ENCODE measurements at regions not wholly inside any gene's neighbourhood (a gene's known extent, or its start where the extent isn't known, plus 50 kb on each side); places are given as distances from the start of the nearest gene placed in this dataset.
A peak's percentile ranks its signal among the peaks of the same experiment; 100 is the strongest.

DNA sequence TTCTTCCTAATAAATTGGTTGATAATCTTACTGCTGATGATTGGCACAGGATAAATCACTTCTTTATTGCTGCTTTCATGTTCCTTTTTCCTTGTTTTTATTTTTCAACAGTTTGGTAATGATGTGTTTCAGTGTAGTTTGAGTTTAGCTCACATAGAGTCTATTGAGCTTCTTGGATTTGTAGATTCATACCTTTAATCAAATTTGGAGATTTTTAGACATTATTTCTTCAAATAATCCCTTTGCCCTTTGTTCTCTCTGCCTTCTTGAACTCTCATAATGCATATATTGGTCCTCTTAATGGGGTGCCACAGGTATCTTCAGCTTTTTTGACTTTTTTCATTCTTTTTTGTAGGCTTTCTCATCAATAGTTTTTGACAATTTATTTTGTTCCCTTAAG lies 275.3 kb downstream of the TLE4 start:
- H3K14ac ChIP-seq (ENCODE audit: low read length in 2 of 2): no peak overlapping the region
- H2BK120ac ChIP-seq (ENCODE audit: low read depth, low read length): no peak overlapping the region
- H2AK5ac ChIP-seq (ENCODE audit: low read length, severe bottlenecking): no peak overlapping the region
- no peak overlapping the region for H2BK15ac ChIP-seq (ENCODE audit: low read depth, poor library complexity, severe bottlenecking)
- no peak overlapping the region for H4K91ac ChIP-seq (ENCODE audit: low read length)
- H3K27ac ChIP-seq (ENCODE audit: low read length, poor library complexity, severe bottlenecking): no peak overlapping the region
- H2BK5ac ChIP-seq (ENCODE audit: low read depth, low read length, poor library complexity, severe bottlenecking): no peak overlapping the region
- H3K18ac ChIP-seq (ENCODE audit: low read depth in 1 of 2, low read length in 2 of 2): no peak overlapping the region
- H4K8ac ChIP-seq (ENCODE audit: low read length): no peak overlapping the region
- no peaks in the 10 kb centered on the region for H3K36me3 ChIP-seq (ENCODE audit: control insufficient read depth in 1 of 2, insufficient read depth in 2 of 2, low read depth in 1 of 2, low read length in 2 of 2)
- DNase-seq: no peak
- no peaks in the 10 kb centered on the region for H3K27me3 ChIP-seq (ENCODE audit: control insufficient read depth in 1 of 2, insufficient read depth in 1 of 2, low read length in 2 of 2)
- H2BK12ac ChIP-seq (ENCODE audit: low read length in 2 of 2): no peak overlapping the region
- H2AFZ ChIP-seq (ENCODE audit: low read depth, low read length): no peak overlapping the region
- no peak overlapping the region for H3K4me2 ChIP-seq (ENCODE audit: low read length, poor library complexity, severe bottlenecking)
- no peak overlapping the region for H3K4ac ChIP-seq (ENCODE audit: low read depth in 1 of 2, low read length in 2 of 2)
- peaks cover 64% of the 10 kb centered on the region for H3K9me3 ChIP-seq (ENCODE audit: control insufficient read depth, low read length)
- no peaks in the 10 kb centered on the region for H3K79me1 ChIP-seq (replicated peaks; ENCODE audit: low read length, poor library complexity, severe bottlenecking)
- no peaks in the 10 kb centered on the region for H3K4me1 ChIP-seq (ENCODE audit: control insufficient read depth, insufficient read depth, low read depth, low read length)
- H3K4me3 ChIP-seq (ENCODE audit: insufficient read depth in 1 of 2, low read depth in 1 of 2, low read length in 2 of 2): no peak overlapping the region
- no peak overlapping the region for H3K23ac ChIP-seq (ENCODE audit: low read length in 2 of 2)
- no peak overlapping the region for H3K9ac ChIP-seq (ENCODE audit: low read length)

DNA sequence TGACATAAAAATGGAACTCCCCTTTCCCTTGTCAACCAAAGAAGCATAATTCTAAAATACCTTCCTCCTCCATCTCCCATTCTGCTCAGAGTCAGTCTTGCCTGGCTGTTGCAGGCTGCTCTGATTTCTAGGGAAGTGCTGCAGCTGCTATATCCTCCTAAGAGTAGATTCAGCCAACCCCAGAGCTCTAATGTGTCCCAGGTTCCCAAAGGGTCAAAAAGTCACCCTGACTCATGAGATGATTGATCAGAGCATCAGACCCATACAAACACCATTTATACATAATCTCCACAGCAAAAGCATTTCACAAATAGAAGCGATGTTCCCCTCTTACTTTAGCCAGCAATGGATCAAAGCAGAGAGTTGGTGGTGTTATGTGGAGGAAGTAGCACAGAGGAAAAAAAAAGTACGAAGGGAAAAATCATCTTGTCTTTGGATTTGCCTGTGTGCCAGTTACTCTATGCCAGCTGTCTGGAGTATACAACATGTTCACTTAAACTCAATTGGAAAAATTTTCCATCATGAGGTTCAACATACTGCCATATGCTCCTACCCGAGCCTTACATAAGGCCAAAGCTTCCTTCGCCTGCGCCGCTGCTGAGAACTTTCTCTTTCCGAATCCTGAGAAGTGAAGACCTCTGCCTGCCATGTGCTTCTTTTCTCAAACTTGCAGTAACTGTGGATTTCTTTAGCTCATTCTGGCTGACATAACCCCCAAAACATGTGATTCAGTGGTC lies 258.0 kb downstream of the TLE4 start:
- H2BK120ac ChIP-seq (ENCODE audit: low read depth, low read length): no peak overlapping the region
- no peak overlapping the region for H4K91ac ChIP-seq (ENCODE audit: low read length)
- H3K14ac ChIP-seq (ENCODE audit: low read length in 2 of 2): no peak overlapping the region
- no peaks in the 10 kb centered on the region for H3K79me1 ChIP-seq (replicated peaks; ENCODE audit: low read length, poor library complexity, severe bottlenecking)
- H3K27ac ChIP-seq (ENCODE audit: low read length, poor library complexity, severe bottlenecking): no peak overlapping the region
- 92% methylated on average over 7 of the region's 7 CpGs for WGBS
- no peak overlapping the region for H2BK15ac ChIP-seq (ENCODE audit: low read depth, poor library complexity, severe bottlenecking)
- H3K36me3 ChIP-seq (ENCODE audit: control insufficient read depth in 1 of 2, insufficient read depth in 2 of 2, low read depth in 1 of 2, low read length in 2 of 2): no peaks in the 10 kb centered on the region
- DNase-seq: no peak
- H3K27me3 ChIP-seq (ENCODE audit: control insufficient read depth in 1 of 2, insufficient read depth in 1 of 2, low read length in 2 of 2): peaks cover 0 to 3% of the 10 kb centered on the region in 2 experiments
- H2BK12ac ChIP-seq (ENCODE audit: low read length in 2 of 2): no peak overlapping the region
- no peak overlapping the region for H3K9ac ChIP-seq (ENCODE audit: low read length)
- no peaks in the 10 kb centered on the region for H3K4me1 ChIP-seq (ENCODE audit: control insufficient read depth, insufficient read depth, low read depth, low read length)
- H3K9me3 ChIP-seq (ENCODE audit: control insufficient read depth, low read length): peaks cover 3% of the 10 kb centered on the region
- H2AK5ac ChIP-seq (ENCODE audit: low read length, severe bottlenecking): no peak overlapping the region
- no peak overlapping the region for H3K4me3 ChIP-seq (ENCODE audit: insufficient read depth in 1 of 2, low read depth in 1 of 2, low read length in 2 of 2)
- H3K23ac ChIP-seq (ENCODE audit: low read length in 2 of 2): no peak overlapping the region
- no peak overlapping the region for H4K8ac ChIP-seq (ENCODE audit: low read length)
- H3K4me2 ChIP-seq (ENCODE audit: low read length, poor library complexity, severe bottlenecking): no peak overlapping the region
- no peak overlapping the region for H2BK5ac ChIP-seq (ENCODE audit: low read depth, low read length, poor library complexity, severe bottlenecking)
- H2AFZ ChIP-seq (ENCODE audit: low read depth, low read length): no peak overlapping the region
- H3K18ac ChIP-seq (ENCODE audit: low read depth in 1 of 2, low read length in 2 of 2): no peak overlapping the region
- H3K4ac ChIP-seq (ENCODE audit: low read depth in 1 of 2, low read length in 2 of 2): no peak overlapping the region

DNA sequence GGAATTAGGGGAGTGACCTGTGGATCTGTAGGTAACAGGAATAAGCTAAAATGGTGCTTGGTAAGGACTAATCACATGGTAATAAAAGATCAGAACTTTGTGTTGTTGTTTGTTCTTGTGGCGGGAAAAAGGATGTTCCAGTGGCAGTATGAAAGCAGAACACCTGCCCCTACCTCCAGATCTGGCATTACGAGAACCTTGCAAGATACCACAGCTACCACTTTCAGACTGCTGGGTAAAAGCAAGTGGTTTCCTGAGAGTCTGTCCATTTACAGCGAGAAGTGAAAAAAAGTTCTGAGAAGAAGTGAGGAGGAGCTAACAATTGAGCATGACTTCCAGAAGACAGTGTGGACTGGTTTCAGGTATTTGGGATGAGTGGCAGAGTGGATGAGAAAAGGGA lies 252.5 kb downstream of the TLE4 start:
- Histone ChIP-seq H3K36me3 (ENCODE audit: control insufficient read depth in 1 of 2, insufficient read depth in 2 of 2, low read depth in 1 of 2, low read length in 2 of 2) (no peaks in the 10 kb centered on the region), H2AFZ (ENCODE audit: low read depth, low read length) (no peak overlapping the region), H3K4me1 (ENCODE audit: control insufficient read depth, insufficient read depth, low read depth, low read length) (no peaks in the 10 kb centered on the region), H3K14ac (ENCODE audit: low read length in 2 of 2) (no peak overlapping the region), H2BK120ac (ENCODE audit: low read depth, low read length) (no peak overlapping the region), H3K79me1 (replicated peaks; ENCODE audit: low read length, poor library complexity, severe bottlenecking) (no peaks in the 10 kb centered on the region), H2BK15ac (ENCODE audit: low read depth, poor library complexity, severe bottlenecking) (no peak overlapping the region), H3K27ac (ENCODE audit: low read length, poor library complexity, severe bottlenecking) (no peak overlapping the region), H3K18ac (ENCODE audit: low read depth in 1 of 2, low read length in 2 of 2) (no peak overlapping the region), H3K9me3 (ENCODE audit: control insufficient read depth, low read length) (peaks cover 11% of the 10 kb centered on the region), H4K8ac (ENCODE audit: low read length) (no peak overlapping the region), H3K4me3 (ENCODE audit: insufficient read depth in 1 of 2, low read depth in 1 of 2, low read length in 2 of 2) (no peak overlapping the region), H2BK12ac (ENCODE audit: low read length in 2 of 2) (no peak overlapping the region), H3K4ac (ENCODE audit: low read depth in 1 of 2, low read length in 2 of 2) (no peak overlapping the region), H3K9ac (ENCODE audit: low read length) (no peak overlapping the region), H2AK5ac (ENCODE audit: low read length, severe bottlenecking) (no peak overlapping the region), H3K27me3 (ENCODE audit: control insufficient read depth in 1 of 2, insufficient read depth in 1 of 2, low read length in 2 of 2) (peaks cover 0 to 3% of the 10 kb centered on the region in 2 experiments), H2BK5ac (ENCODE audit: low read depth, low read length, poor library complexity, severe bottlenecking) (no peak overlapping the region), H3K4me2 (ENCODE audit: low read length, poor library complexity, severe bottlenecking) (no peak overlapping the region), H4K91ac (ENCODE audit: low read length) (no peak overlapping the region), H3K23ac (ENCODE audit: low read length in 2 of 2) (no peak overlapping the region)
- WGBS: 93% methylated on average over 1 of the region's 3 CpGs
- no peak for DNase-seq

DNA sequence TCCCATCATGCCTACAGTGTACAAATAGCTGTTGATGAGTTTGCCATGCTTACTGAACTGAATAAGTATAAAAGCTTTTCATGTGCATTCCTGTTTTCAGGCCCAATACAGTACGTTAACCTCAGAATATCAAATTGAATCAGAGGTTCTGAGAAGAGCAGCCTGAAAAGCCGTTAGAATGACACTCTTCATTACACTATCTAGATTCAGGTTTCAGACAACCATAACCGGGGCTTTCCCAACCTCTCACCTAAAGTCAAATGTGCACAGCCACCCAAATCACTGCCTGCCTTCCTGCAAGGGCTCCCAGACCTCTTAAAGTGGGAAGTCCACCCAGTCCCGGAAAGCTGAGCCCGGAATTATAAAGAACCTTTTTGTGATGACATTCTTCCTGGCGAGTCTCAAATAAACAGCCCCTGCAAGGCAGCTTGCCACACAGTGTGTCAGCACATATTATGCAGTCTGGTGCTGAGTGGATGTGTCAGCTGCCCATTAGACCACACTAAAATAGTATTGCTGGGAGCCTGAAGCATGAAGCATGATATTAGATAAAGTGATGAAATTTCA lies 245.8 kb downstream of the TLE4 start:
- no peak overlapping the region for H2AFZ ChIP-seq (ENCODE audit: low read depth, low read length)
- peaks cover 0 to 8% of the 10 kb centered on the region in 2 experiments for H3K27me3 ChIP-seq (ENCODE audit: control insufficient read depth in 1 of 2, insufficient read depth in 1 of 2, low read length in 2 of 2)
- no peaks in the 10 kb centered on the region for H3K4me1 ChIP-seq (ENCODE audit: control insufficient read depth, insufficient read depth, low read depth, low read length)
- no peak overlapping the region for H2BK12ac ChIP-seq (ENCODE audit: low read length in 2 of 2)
- DNase-seq: peak; percentile 4
- H3K4ac ChIP-seq (ENCODE audit: low read depth in 1 of 2, low read length in 2 of 2): no peak overlapping the region
- 55% methylated on average over 6 of the region's 6 CpGs for WGBS
- no peak overlapping the region for H3K18ac ChIP-seq (ENCODE audit: low read depth in 1 of 2, low read length in 2 of 2)
- peaks cover under 1% of the 10 kb centered on the region for H3K9me3 ChIP-seq (ENCODE audit: control insufficient read depth, low read length)
- H4K91ac ChIP-seq (ENCODE audit: low read length): no peak overlapping the region
- H2BK5ac ChIP-seq (ENCODE audit: low read depth, low read length, poor library complexity, severe bottlenecking): no peak overlapping the region
- H3K14ac ChIP-seq (ENCODE audit: low read length in 2 of 2): no peak overlapping the region
- no peaks in the 10 kb centered on the region for H3K36me3 ChIP-seq (ENCODE audit: control insufficient read depth in 1 of 2, insufficient read depth in 2 of 2, low read depth in 1 of 2, low read length in 2 of 2)
- H2BK15ac ChIP-seq (ENCODE audit: low read depth, poor library complexity, severe bottlenecking): no peak overlapping the region
- H4K8ac ChIP-seq (ENCODE audit: low read length): peak overlapping the region; percentile 30
- no peak overlapping the region for H3K23ac ChIP-seq (ENCODE audit: low read length in 2 of 2)
- H3K27ac ChIP-seq (ENCODE audit: low read length, poor library complexity, severe bottlenecking): no peak overlapping the region
- no peak overlapping the region for H3K9ac ChIP-seq (ENCODE audit: low read length)
- no peak overlapping the region for H3K4me3 ChIP-seq (ENCODE audit: insufficient read depth in 1 of 2, low read depth in 1 of 2, low read length in 2 of 2)
- no peak overlapping the region for H2BK120ac ChIP-seq (ENCODE audit: low read depth, low read length)
- H2AK5ac ChIP-seq (ENCODE audit: low read length, severe bottlenecking): no peak overlapping the region
- H3K4me2 ChIP-seq (ENCODE audit: low read length, poor library complexity, severe bottlenecking): no peak overlapping the region
- H3K79me1 ChIP-seq (replicated peaks; ENCODE audit: low read length, poor library complexity, severe bottlenecking): no peaks in the 10 kb centered on the region

Measured in mesenchymal stem cell (in vitro differentiated cells and primary cell).